ENCODE measurements at regions not wholly inside any gene's neighbourhood (a gene's known extent, or its start where the extent isn't known, plus 50 kb on each side); places are given as distances from the start of the nearest gene placed in this dataset.

DNA sequence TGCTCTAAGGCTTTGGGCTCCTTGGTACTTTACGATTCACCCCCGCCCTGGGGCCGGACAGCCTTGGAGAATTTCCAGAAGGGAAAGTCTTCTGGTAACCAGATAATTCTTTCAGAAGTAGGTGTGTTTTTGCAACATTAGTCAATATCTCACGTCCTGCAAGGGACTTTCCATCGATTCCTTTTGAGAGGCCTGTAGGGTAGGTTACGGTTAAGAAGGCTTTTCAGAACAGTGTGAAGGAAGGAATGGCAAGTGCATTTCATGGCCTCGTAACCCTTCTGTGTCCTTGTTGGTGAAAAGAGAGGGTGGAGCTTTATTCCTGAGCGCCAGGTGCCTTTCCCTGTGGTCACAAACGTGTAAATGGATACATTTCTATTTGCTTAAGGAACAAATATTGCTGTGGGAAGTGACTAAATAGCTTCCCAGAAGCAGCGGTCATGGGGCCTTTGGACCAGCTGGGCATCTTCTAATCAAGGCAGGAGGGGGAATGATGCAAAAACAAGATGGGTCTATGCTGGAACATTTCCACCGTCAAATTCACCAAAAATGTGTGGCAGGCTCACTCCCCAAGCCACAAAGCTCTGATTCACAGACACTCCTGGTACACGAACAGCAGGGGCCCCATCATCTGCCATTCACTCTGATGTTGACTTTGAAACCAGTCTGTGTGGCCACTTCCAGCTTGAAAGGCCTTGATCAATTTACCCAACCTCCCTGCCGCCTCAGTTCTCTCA is 99.2 kb downstream of the ANKRD10 start:
- TF ChIP-seq CTCF (conservative IDR thresholded peaks at IDR 0.05; ENCODE audit: low read length) (no peak), EZH2phosphoT487 (IDR thresholded peaks at IDR 0.05; ENCODE audit: borderline replicate concordance, low read depth, low read length) (no peak)
